GM19452 (cell line): ENCODE measurements at regions not wholly inside any gene's neighbourhood (a gene's known extent, or its start where the extent isn't known, plus 50 kb on each side); places are given as distances from the start of the nearest gene placed in this dataset.
"Not testable (repeated sequence)": the region's sequence is repeated elsewhere in the genome, so short reads cannot be mapped to it uniquely, and the experiment has no call there.

Experiments used
- ATAC-seq: cut with Tn5 transposase; IDR thresholded peaks from one replicate; pipeline ENCODE4 v1.9.1; 2021; ENCODE audit not compliant: unreplicated experiment

DNA sequence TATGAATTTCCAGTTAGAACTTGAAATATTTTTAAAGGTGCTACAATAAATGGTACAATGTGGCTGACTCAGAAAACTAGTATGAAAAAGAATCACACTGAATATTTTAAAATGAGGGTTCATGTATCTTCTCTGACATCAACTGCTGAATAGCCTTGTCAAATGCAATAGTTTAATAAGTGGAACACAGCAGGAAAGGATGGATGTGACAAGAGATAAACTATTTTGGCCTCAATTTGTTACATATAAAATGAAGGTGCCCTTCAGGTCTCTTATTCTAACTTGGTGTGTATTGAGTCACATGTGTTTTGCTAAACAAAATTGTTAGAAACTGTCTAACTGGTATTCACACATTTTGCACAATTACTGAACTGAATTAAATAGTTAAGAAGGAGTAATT, 1018.4 kb upstream of the PCDH20 start:
- no peak for ATAC-seq

DNA sequence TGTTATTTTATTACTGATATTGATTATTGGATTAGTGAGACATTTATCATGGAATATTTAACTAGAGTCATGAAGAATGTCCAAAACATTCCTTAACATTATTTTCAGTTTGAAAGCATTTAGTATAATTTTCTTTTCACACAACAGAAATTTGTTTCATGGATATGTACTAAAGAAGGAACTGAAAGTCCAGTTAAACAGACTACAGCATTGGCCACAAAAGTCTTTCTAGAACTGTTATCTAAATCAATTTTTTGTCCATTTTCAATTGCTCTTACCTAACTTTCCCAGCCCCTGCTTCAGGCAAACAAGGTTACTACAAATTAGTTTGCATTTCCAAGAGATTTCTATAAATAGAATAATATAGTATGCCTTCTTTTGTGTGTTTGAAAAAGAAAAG, 1018.0 kb upstream of the PCDH20 start:
- ATAC-seq, result no peak

DNA sequence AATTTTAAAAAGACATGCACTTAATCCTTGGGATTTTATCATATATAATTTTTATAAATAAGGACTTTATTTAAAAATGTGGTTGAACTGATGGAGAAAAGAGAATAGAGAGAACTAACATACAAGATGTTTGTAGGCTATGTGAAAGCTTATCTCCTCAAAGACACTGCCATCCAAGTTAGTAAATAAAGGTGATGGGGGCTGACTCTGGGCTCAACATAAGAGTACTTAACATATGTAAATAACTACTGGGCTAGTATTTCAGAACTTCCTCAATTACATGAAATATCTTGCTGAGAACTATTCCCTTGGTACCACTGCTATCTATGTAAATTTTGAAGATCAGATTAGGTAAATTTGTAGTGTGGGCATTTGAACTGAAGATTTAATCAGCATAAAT, 1017.3 kb upstream of the PCDH20 start:
- no peak for ATAC-seq

DNA sequence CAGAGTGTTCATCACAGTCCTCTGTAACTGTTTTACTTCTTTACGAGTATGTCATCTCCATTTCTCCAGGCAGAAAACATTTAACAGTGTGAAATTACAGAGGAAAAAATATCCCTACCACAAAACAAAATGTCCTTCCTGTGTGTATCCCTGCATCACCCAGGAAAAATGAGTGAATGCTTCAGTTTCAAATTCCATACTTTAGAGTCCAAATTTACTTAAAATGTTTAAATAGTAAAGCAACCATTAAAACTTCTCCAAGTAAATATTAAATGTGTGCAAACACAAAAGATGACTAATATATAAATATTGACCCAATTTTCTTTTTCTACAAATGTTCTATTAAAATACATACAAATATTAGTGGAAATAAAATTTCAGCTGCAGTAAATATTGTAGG, 1016.6 kb upstream of the PCDH20 start:
- ATAC-seq, result no peak

GRCh38 chr13:62431852-62432251, 1016.2 kb upstream of the PCDH20 start:
- no peak for ATAC-seq

DNA sequence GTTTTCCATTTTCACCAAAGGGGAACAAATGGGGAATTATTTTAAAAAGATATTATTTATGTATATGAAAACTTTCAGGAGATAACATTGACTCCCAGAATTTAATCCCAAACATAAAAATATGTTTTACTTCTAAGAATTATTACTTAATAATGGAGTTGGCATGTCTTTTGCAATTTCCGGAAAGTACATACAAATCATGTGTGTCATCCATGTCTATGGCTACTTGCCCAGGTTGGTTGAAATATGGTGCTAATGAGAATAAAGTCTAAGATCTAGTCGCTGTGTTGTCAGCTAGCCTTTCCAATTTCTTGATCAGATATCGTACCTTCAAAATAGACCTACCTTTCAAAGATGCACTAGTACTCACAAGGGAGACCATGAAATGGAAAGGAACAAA, 1003.2 kb upstream of the PCDH20 start:
- ATAC-seq, result no peak

- no peak for ATAC-seq
Observed at GRCh38 chr13:62418376-62418775, 1002.7 kb upstream of the PCDH20 start.

DNA sequence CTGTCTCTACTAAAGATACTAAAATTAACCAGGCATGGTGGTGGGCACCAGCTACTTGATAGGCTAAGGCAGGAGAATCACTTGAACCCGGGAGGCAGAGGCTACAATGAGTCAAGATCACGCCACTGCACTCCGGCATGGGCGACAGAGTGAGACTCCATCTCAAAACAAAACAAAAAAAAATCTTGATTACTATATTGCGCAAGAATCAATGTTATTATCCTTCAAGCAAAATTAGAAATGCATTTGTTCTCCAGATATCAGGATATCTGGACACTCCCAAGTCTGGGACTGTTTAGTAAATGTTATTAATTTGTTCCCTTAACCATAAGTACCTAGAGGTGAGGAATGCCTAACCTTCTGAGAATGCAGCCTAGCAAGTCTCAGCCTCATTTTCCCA, 992.2 kb upstream of the PCDH20 start:
- ATAC-seq, result no peak

DNA sequence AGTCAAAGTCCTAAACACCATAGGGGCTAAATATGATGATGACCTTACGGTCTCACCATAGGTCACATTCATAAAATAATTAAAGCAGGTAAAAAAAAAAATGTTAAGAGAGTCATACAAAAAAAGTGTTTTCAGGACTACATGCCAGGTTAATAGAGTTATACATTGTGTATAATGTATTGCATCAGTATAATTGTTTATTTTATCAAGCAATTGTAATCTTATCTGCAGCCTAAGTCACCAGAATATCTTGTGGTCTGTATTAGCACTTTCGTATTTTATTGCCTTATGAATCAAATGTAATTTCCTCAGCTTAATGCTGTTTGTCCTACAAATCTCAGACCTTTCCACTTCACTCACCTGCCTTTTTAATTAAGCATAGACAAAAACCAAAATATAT, 972.9 kb upstream of the PCDH20 start:
- no peak for ATAC-seq

- no peak for ATAC-seq
Observed at GRCh38 chr13:62387647-62388046, 972.0 kb upstream of the PCDH20 start.

DNA sequence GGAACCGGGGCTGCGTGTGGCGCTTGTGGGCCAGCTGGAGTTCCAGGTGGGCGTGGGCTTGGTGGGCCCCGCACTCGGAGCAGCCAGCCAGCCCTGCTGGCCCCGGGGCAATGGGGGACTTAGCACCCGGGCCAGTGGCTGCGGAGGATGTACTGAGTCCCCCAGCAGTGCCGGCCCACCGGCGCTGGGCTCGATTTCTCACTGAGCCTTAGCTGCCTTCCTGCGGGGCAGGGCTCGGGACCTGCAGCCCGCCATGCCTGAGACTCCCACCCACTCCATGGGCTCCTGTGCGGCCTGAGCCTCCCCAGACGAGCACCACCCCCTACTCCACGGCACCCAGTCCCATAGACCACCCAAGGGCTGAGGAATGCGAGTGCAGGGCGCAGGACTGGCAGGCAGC, 963.6 kb upstream of the PCDH20 start:
- not testable (repeated sequence) for ATAC-seq

- no peak for ATAC-seq
Observed at GRCh38 chr13:62377838-62378237, 962.2 kb upstream of the PCDH20 start.

DNA sequence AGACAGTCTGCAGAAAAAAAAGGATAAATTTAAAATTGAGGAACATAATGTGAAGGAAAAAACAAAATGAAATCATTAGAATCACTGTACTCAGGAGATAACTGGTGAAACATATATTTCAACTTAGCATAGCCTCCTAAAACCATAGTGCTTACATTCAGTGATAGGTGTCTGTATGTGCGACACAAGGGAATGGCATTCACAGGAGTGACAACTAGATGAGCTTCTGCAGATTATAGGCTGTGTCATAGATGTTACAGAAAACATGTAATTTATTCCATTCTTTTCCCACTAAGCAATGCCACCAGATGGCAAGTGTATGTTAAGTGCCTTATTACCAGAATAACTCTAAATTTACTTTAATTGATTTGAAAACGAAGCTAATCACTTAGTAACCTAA, 960.0 kb upstream of the PCDH20 start:
- no peak for ATAC-seq

GRCh38 chr13:62371737-62372136, 956.1 kb upstream of the PCDH20 start:
- no peak for ATAC-seq

GRCh38 chr13:62367971-62368370, 952.3 kb upstream of the PCDH20 start:
- ATAC-seq, result not testable (repeated sequence)

DNA sequence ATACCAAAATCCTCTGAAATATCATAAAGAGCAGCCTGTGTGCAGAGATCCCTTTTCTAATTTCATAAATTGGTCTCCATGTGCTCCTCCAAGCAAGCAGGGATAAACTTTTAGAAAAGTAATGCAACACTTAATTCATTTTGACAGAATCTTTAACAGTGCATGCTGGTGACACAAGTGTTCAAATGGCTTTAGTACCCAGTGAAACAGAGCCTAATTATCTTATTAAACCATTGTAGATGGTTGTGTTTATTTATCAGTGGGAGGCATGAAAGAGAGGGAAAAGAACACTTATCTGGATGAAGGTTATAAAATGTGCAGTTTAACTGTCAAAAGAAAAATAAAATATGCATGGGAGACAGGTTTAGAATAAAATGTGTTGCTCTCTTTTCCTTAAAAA, 945.0 kb upstream of the PCDH20 start:
- no peak for ATAC-seq

DNA sequence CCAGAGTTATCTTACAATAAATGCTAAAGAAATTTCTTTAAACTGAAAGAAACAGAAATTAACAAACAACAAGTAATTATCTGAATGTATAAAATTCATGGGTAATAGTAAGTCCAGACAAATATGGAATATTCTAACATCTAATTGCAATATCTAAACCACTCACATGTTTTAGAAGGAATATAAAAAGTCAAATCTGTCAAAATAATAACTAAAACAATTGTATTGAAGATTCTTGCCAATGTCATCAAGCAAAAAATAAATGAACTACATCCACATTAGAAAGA, 942.9 kb upstream of the PCDH20 start:
- no peak for ATAC-seq

DNA sequence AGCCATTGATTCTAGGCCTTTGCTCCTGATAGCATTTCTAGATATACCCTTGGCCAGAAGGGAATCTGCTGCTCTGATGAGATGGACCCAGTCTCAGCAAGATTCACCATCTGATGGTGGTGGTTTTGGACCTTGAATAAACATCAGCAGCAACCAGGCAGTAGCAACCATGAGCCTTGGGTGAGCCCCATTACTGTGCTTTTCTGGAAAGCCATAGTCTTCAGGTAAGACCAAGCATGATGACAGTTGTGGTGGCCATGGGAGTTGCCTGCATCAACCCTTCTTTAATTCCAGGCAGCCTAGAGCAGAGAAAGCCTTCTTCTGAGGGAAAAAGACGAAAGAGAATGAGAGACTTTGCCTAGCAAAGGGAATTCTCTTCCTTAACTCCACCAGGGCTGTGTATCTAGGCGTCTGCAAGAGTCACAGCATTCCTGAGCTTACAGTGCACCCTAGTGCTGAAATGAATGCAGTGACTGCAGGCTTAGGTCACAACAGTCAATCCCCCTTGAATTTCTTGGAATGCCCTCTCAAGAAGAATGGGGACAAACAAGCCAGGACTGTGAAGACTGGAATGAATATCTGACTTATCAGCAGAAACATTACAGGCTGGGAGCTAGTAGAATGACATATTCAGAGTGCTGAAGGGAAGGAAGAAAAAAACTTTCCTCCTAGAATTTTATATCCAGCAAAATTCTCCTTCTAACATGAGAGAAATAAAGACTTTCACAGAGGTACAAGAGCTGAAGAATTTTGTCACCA, 942.4 kb upstream of the PCDH20 start:
- ATAC-seq, result no peak

- ATAC-seq, result no peak
Observed at GRCh38 chr13:62356977-62357376, 941.3 kb upstream of the PCDH20 start.

- no peak for ATAC-seq
Observed at GRCh38 chr13:62337109-62337880, 921.6 kb upstream of the PCDH20 start.

- ATAC-seq, result no peak
Observed at GRCh38 chr13:62336507-62336906, 920.9 kb upstream of the PCDH20 start.

- ATAC-seq, result no peak
Observed at GRCh38 chr13:62333466-62333865, 917.8 kb upstream of the PCDH20 start.

GRCh38 chr13:62331384-62331783, 915.7 kb upstream of the PCDH20 start:
- ATAC-seq, result no peak
